GM21723 (cell line): ENCODE measurements at regions not wholly inside any gene's neighbourhood (a gene's known extent, or its start where the extent isn't known, plus 50 kb on each side); places are given as distances from the start of the nearest gene placed in this dataset.
"Not testable (repeated sequence)": the region's sequence is repeated elsewhere in the genome, so short reads cannot be mapped to it uniquely, and the experiment has no call there.

Experiments used
- ATAC-seq: cut with Tn5 transposase; IDR thresholded peaks from one replicate; pipeline ENCODE4 v1.9.1; 2021; ENCODE audit warnings: mild to moderate bottlenecking, moderate library complexity; ENCODE audit not compliant: unreplicated experiment

DNA sequence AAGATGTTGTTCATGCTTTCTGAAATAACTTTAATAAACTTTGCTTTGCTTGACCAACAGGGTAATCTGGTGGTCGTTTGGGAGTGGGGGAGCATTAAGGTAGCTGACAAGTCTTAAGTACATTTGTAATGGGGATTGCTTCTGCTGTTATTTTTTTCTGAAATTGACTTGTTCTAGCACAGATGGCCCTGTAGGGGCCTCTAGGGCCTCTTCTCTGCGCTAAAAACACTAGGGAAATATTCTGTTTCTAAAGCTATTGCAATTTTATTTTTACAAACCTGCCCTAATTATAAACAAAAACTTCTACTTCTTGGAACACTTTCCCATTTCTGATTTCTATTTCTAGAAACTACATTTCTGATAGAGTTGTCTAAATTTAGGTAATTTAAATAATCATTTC lies 191.3 kb upstream of the KCNJ3 start:
- ATAC-seq = no peak

DNA sequence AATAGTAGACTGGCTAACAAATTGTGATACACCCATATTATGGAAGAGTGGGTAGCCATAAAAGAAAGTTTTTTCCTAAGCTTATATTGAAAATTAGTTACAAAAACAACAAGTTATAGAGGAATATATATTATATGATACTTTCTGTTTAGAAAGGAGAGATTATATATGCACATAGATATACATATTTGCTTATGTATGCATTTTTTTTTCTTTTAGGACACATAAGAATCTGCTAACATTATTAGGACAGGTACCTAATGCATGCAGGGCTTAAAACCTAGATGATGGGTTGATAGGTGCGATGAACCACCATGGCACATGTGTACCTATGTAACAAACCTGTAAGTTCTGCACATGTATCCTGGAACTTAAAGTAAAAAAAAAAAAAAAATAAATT lies 179.6 kb upstream of the KCNJ3 start:
- no peak for ATAC-seq

DNA sequence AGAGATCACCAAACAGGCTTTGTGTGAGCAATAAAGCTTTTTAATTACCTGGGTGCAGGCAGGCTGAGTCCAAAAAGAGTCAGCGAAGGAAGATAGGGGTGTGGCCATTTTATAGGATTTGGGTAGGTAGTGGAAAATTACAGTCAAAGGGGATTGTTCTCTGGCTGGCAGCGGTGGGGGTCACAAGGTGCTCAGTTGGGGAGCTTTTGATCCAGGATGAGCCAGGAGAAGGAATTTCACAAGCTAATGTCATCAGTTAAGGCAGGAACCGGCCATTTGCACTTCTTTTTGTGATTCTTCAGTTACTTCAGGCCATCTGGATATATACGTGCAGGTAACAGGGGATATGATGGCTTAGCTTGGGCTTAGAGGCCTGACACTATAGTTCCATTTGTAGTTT lies 177.5 kb upstream of the KCNJ3 start:
- ATAC-seq = not testable (repeated sequence)

DNA sequence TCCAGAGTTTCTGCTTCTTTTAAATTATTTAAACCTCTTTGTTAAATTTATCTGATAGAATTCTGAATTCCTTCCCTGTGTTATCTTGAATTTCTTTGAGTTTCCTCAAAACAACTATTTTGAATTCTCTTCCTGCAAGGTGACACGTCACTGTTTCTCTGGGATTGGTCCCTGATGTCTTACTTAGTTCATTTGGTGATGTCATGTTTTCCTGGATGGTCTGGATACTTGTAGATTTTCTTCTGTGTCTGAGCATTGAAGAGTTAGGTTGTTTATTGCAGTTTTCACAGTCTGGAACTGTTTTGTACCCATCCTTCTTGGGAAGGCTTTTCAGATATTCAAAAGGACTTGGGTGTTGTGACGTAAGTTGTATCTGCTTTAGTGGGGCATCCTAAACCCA lies 172.3 kb upstream of the KCNJ3 start:
- ATAC-seq = no peak

DNA sequence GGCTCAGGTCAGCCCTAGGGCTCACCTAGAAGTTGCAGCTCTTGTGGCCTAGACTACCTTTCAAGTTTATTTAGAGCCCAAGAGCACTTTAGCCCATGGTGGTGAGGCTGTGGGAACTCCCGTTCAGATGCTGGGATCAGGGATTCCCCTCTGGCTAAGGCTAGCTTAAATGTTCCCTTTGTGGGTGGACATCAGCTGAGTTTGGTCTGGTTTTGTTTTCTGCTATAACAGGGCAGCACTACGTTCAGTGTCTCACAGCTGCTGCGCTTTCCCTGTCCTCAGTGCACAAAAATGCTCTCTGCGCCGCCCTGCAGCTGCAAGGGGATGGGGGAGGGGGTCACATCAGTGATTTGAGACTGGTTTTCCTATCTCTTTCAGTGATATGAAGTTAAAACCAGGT lies 170.5 kb upstream of the KCNJ3 start:
- no peak for ATAC-seq

DNA sequence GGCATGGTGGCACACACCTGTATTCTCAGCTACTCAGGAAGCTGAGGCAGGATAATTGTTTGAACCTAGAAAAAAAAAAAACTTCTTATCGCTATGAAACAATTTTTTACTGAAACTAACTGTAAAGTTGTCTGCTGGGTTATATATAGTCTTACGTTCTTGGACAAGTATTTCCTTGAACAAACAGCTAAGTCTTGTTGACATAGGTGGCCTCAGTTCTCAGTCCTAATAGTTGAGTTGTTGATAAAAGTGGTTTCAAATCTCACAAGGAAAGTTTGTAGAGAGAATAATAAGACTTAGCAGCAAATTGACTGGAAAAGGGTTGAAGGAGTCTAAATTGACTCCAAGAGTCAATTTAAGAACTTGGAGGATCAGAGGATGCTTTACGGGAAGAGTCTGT lies 166.5 kb upstream of the KCNJ3 start:
- ATAC-seq = no peak

DNA sequence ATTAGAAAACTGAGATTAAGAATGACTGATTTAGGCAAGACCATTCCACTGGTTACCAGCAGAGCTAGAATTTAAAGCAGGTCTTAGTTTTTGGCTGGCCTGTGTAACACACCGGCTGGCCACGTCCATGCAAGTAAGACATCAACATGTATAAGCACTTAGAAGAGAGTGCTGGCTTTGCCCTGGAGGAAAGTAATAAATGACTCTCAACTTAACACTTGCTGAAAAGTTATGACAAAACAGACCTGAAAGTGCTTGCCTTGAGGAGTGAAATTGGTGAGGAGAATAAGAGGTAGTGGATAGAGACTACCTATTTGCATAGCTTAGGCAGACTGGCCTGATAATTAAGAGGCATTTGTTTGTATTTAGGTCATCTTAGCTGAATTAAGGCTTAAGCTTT lies 165.7 kb upstream of the KCNJ3 start:
- ATAC-seq = no peak

DNA sequence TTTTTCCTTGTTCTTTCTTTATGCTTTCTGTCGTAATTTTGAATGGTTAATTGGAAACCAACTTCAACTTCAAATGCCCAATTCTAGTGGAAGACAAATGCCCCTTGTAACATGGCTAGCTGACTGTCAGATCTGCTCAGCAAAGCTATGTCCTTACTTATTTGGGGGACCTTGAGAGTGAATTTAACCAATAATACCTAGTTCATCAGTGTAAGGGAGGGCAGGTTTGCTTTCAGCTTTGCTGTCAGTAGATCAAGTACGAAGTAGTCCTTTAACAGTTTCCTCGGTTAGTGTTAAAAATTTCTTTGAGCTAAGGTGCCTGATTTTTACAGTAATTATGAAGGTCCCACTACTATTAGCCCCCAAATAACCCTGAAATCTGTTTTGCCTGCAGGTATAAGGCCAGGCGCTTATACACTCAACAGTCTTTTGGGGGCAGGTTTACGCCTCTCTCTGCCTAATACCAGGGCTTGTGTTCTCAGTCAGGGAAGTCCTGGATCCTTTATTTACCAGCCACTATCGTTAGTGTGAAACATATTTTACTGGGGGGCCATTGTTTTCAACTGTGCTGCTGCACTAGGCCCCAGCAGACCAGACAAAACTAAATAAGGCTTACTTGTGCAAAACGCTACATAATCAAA lies 165.1 kb upstream of the KCNJ3 start:
- ATAC-seq = no peak

DNA sequence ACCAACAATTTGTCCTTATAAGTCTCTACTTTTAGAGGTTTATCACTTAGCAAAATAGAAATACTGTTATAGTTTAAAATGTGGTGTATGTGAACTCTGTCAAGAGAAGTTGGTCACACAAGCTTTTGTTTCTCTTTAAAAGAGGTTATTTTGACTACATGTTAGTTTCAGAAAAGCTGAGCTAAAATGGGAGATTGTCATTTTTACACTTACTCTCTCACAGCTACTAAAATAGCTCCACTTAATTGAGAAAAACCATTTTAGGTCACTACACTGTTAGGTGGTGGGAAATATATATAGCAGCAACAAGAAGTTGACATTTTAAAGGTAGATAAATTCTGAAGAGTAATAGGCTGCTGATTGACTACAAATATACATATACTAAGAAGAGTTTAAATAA lies 161.5 kb upstream of the KCNJ3 start:
- ATAC-seq = no peak

DNA sequence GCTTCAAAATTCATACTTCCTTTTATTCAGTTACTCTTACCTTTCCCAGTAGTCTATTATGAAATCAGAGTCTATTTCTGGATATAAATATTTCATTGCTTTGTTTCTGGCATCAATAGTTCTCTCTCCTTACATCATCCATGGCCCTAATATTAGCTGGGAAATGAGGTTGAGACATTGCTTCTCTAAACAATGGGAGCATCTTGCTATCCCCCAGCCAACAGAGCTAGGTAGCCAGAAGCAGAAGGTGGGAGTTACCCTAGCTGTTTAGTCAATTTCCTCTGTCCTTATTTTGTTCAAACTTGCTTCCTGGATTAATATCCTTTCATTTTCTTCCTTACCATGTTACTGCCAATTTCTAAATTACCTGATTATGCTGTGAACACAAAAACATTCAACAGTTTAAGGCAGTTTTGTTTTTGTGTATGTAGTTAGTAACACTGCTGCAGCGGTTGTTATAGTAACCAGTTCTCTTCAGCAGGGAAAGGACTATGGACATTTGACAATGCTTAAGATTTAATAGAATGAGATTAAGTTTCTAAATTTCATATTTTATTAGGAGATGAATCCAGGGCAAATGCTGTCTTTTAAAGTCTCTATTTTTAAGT lies 160.5 kb upstream of the KCNJ3 start:
- ATAC-seq = no peak

DNA sequence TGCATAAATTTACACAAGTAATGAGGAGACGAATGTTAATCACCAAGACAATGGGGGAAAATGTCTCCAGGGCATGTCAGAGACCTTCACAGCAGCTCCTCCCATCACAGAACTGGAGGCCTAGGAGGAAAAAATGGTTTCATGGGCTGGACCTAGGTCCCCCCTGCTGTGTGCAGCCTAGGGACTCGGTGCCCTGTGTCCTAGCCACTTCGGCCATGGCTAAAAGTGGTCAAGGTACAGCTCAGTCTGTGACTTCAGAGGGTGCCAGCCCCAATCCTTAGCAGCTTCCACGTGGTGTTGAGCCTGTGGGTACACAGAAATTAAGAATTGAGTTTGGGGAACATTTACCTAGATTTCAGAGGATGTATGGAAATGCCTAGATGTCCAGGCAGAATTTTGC lies 152.2 kb upstream of the KCNJ3 start:
- no peak for ATAC-seq

DNA sequence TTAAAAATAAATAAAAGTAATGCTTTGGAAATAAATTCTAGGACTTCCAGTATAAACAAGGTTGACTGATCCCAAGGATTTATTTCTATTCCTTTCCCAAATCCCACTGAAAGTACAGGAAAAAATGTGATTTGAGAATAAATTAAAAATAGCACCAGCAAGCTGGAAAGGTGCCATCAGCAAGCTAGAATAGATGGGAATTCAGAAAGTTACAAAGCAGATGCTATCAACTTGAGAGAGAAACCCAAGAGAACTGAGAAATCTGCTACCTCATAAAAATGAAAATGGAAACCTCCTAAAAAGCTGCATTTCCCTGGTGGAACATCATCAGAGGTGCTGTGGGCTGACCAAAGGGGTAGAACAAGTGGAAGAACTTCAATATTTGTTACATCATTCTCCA lies 148.6 kb upstream of the KCNJ3 start:
- ATAC-seq = no peak

DNA sequence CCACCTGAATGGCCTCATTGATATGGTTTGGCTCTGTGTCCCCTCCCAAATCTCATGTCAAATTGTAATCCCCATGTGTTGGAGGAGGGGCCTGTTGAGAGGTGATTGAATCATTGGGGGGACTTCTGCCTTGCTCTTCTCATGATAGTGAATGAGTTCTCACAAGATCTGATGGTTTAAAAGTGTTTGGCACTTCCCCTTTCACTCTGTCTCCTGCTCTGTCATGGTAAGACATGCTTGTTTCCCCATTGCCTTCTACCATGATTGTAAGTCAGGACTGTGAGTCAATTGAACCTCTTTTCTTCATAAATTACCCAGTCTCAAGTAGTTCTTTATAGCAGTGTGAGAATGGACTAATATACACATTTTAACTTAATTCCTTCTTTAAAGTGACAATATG lies 146.8 kb upstream of the KCNJ3 start:
- no peak for ATAC-seq

DNA sequence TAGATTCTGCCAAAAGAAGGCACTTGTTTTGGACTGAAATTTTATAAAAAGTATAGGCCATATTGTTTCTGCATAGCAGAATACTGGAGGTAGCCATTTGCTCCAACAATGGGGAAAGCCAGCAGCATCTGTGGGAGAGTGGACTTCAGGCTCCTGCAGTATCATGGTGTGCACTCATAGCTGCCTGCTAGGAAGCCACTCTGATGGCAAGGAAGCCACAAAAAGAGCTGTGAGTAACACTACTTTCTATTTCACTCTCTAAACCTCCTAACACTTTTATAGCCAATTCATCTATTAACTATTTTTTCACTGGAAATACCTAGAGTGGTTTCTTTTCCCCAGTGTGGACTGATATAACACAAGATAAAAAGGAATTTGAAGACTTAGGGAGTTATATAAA lies 144.4 kb upstream of the KCNJ3 start:
- no peak for ATAC-seq

DNA sequence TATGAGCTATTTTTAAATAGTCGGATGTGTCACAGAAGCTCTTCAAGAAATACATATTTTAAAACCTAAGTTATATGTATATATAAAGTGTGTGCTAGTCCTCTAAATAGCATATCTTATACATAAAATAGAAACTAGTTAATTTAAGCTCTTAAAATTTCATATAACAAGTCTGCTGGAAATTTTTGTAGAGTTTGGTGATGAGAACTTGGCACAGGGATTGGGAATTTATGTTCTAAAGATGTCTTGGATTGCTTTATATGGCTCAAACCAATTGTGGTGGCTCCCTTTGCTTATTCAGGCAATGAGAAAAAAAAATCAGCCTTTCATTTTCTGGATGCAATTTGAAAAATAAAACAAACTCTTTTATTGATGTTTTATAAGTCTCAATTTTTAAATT lies 142.8 kb upstream of the KCNJ3 start:
- no peak for ATAC-seq

DNA sequence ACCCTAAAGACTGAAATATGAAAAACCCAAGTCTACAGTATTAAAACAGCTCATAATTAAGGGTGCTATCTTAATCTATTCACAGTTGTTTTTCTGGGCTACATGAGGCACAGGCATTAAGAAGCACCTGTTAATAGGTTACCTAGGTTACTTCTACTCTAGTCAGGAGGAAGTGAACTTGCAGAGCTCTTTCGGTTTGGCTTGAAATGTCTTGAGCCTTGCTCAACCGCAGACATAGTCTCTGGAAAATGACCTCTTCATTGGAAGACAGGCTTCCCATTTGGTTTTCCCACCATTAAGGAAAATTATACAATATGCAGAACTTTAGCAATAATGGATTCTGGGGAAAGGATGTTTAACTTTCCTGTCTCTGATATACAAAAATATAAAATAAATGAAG lies 142.3 kb upstream of the KCNJ3 start:
- no peak for ATAC-seq

DNA sequence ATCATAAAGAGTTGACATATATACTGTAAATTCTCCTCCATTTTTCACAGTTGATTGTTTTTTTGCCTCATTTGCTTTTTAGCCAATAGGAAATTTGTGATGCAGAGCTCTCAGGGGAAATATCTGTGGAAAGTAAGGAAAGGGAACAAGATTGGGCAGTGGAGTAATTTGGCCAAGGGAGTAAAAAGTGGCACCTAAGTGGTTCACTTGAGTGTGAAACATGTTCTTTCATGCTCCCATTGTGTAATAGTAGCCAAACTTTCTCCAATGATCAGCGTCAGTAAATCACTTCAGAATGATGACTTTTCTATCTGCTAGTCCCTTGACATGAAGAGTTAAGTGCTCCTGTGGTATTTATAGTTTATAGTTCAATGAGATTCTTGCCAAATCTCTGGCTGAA lies 141.9 kb upstream of the KCNJ3 start:
- ATAC-seq = no peak

DNA sequence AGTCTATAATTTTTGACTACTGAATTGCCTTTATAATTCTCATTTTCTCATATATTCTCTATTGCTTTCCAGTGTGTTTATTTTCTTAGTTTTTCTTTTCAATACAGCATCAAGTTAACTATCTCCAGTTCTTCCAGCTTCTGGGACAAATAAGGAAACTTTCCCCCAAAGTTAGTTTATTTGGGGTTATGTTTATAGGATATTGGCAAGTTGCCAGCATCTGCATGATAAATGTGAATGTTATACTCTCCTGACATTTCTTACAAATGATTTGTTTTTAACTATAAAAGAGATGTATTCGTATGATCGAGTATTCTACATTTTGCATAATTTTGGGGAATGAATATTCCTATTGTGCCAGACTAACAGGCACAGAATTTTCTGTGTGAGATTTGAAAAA lies 140.6 kb upstream of the KCNJ3 start:
- ATAC-seq = no peak

DNA sequence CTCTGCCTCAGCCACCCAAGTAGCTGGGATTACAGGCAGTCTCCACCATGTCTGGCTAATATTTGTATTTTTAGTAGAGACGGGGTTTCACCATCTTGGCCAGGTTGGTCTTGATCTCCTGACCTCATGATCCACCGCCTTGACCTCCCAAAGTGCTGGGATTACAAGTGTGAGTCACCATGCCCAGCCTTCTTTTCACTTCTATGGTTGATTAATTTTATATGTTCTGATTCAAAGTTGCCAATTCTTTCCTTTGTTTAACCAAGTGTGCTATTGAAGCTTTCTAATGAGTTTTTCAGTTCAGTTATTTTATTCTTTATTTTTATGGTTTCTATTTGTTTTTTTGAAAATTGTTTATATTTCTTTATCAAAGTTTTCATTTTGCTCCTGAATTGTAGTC lies 133.1 kb upstream of the KCNJ3 start:
- no peak for ATAC-seq

DNA sequence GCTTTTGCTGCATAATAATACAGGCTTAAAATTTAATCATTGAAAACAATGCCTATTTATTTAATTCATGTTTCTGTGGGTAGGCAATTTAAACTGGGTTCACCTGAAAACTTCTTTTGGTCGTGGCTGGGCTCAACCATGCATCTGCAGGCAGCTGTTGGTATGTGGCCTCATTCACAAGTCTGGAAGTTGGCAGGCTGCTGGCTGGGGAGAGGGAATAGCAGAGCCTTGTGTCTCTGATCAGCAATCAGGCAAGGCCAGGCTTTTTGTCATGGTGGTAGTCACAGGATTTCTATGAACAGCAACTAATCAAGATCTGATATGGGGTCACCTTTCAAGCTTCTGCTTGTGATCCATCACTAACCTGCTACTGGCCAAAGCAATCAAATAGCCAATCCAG lies 130.1 kb upstream of the KCNJ3 start:
- no peak for ATAC-seq

DNA sequence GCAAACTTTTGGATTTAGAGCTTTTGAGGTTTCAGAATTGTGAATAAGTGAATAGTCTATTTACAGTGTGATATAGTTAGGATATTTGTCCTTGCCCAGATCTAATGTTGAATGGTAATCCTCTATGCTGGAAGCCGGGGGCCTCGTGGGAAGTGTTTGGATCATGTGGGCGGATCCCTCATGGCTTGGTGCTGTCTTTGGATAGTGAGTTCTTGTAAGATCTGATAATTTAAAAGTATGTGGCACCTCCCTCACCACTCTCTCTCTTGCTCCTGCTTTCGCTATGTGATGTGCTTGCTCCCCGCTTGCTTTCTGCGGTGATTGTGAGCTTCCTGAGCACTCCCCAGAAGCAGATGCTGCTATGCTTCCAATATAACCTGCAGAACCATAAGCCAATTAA lies 128.0 kb upstream of the KCNJ3 start:
- no peak for ATAC-seq

DNA sequence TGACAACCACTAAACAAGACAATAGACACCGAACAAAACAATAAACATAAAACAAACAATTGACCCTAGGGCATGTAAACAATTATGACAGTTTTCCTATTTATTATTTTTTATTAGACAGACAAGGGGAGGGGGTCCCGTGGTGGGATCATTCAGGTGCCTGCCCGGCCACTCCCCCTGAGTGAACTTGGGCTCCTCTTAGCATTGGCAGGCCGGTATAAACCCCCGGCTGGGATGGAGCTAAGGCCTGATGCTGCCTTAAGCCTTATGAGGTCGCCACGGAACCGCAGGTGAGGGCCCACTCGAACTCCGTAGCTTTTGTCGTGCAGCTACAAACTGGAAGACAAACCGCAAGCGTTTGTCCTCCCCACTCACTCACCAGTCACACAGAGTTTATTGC lies 121.8 kb upstream of the KCNJ3 start:
- ATAC-seq = not testable (repeated sequence)

DNA sequence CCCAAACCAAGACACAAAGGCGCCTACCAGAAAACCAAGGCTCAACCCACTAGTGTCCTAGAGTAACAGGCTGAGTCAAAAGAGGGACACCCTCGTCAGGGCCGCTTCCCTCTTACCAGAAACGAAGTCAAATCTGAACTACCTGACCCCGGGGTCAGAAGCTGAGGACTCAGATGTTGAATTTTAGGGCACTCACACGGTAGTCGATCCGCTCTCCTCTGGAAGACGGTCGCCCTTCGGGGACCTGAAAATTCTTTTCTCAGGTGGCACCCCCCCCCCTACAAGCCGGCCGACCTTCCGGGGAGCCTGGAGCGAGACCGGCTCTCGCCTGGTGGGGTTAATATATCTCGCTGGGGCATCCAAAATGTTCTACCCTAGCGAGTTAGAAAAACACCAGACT lies 121.1 kb upstream of the KCNJ3 start:
- ATAC-seq = no peak
